ENCODE measurements at regions not wholly inside any gene's neighbourhood (a gene's known extent, or its start where the extent isn't known, plus 50 kb on each side); places are given as distances from the start of the nearest gene placed in this dataset.

GRCh38 chr3:104960579-104960978 is 406.1 kb upstream of the ALCAM start:
- TF ChIP-seq POLR2A (IDR thresholded peaks at IDR 0.05; ENCODE audit: extremely low read depth, insufficient read length), result no peak
- TF ChIP-seq CTCF (IDR thresholded peaks at IDR 0.05; ENCODE audit: low read depth, low read length), result no peak
- no peak overlapping the region for H3K4me3 ChIP-seq (ENCODE audit: low read depth, low read length)
- DNase-seq (ENCODE audit: low read depth), result no peak

GRCh38 chr3:104961851-104962250 is 404.9 kb upstream of the ALCAM start:
- no peak for TF ChIP-seq CTCF (IDR thresholded peaks at IDR 0.05; ENCODE audit: low read depth, low read length)
- no peak for TF ChIP-seq MAX (IDR thresholded peaks at IDR 0.05; ENCODE audit: low read depth, low read length)
- TF ChIP-seq MYC (IDR thresholded peaks at IDR 0.05; ENCODE audit: low read depth, low read length), result no peak
- no peak for TF ChIP-seq POLR2A (IDR thresholded peaks at IDR 0.05; ENCODE audit: extremely low read depth, insufficient read length)
- DNase-seq (ENCODE audit: low read depth), result no peak

GRCh38 chr3:104974316-104974715 is 392.4 kb upstream of the ALCAM start:
- TF ChIP-seq MYC (IDR thresholded peaks at IDR 0.05; ENCODE audit: low read depth, low read length) (no peak), POLR2A (IDR thresholded peaks at IDR 0.05; ENCODE audit: extremely low read depth, insufficient read length) (no peak), MAX (IDR thresholded peaks at IDR 0.05; ENCODE audit: low read depth, low read length) (no peak), CTCF (IDR thresholded peaks at IDR 0.05; ENCODE audit: low read depth, low read length) (no peak)
- H3K4me3 ChIP-seq (ENCODE audit: low read depth, low read length), result no peak overlapping the region
- DNase-seq (ENCODE audit: low read depth), result no peak

More at GRCh38 chr3:104961851-104962250, 404.9 kb upstream of the ALCAM start:
- H3K4me3 ChIP-seq (ENCODE audit: low read depth, low read length), result no peak overlapping the region

- DNase-seq (ENCODE audit: low read depth), result no peak
- TF ChIP-seq POLR2A (IDR thresholded peaks at IDR 0.05; ENCODE audit: extremely low read depth, insufficient read length) (no peak), MYC (IDR thresholded peaks at IDR 0.05; ENCODE audit: low read depth, low read length) (no peak), CTCF (IDR thresholded peaks at IDR 0.05; ENCODE audit: low read depth, low read length) (no peak), MAX (IDR thresholded peaks at IDR 0.05; ENCODE audit: low read depth, low read length) (no peak)
- no peak overlapping the region for H3K4me3 ChIP-seq (ENCODE audit: low read depth, low read length)
Measured at GRCh38 chr3:104977719-104978118, 389.0 kb upstream of the ALCAM start.

GRCh38 chr3:104982130-104982529 is 384.6 kb upstream of the ALCAM start:
- DNase-seq (ENCODE audit: low read depth), result no peak
- TF ChIP-seq MAX (IDR thresholded peaks at IDR 0.05; ENCODE audit: low read depth, low read length) (no peak), CTCF (IDR thresholded peaks at IDR 0.05; ENCODE audit: low read depth, low read length) (no peak), POLR2A (IDR thresholded peaks at IDR 0.05; ENCODE audit: extremely low read depth, insufficient read length) (no peak), MYC (IDR thresholded peaks at IDR 0.05; ENCODE audit: low read depth, low read length) (no peak)
- H3K4me3 ChIP-seq (ENCODE audit: low read depth, low read length), result no peak overlapping the region

GRCh38 chr3:104987859-104988258 is 378.9 kb upstream of the ALCAM start:
- no peak overlapping the region for H3K4me3 ChIP-seq (ENCODE audit: low read depth, low read length)
- no peak for TF ChIP-seq CTCF (IDR thresholded peaks at IDR 0.05; ENCODE audit: low read depth, low read length)
- no peak for TF ChIP-seq POLR2A (IDR thresholded peaks at IDR 0.05; ENCODE audit: extremely low read depth, insufficient read length)
- TF ChIP-seq MAX (IDR thresholded peaks at IDR 0.05; ENCODE audit: low read depth, low read length), result no peak
- no peak for TF ChIP-seq MYC (IDR thresholded peaks at IDR 0.05; ENCODE audit: low read depth, low read length)
- no peak for DNase-seq (ENCODE audit: low read depth)

Data from NB4 (cell line).